Ovary (tissue), 3 donors: ENCODE measurements at regions not wholly inside any gene's neighbourhood (a gene's known extent, or its start where the extent isn't known, plus 50 kb on each side); places are given as distances from the start of the nearest gene placed in this dataset.

ENCODE experiments used
- CTCF ChIP-seq, 3 donors: fragments of 450-650 bp in 2 of 3; fragments of 200-600 bp in 1 of 3; IDR thresholded peaks; one replicate each; pipeline versions ENCODE4 v1.5.1 to v1.8.0; 2016 to 2022; ENCODE audit warnings: antibody characterized with exemption in 3 of 3, mild to moderate bottlenecking in 1 of 3
- EP300 ChIP-seq: sonication (generic); formaldehyde crosslinking; IDR thresholded peaks from one replicate; pipeline ENCODE4 v1.6.1; 2017; ENCODE audit warnings: antibody characterized with exemption
- POLR2A ChIP-seq: fragments of 450-650 bp; IDR thresholded peaks from one replicate; pipeline ENCODE4 v1.6.1; 2017; ENCODE audit warnings: antibody characterized with exemption, mild to moderate bottlenecking, moderate library complexity
- donor health status: DM: no; HTN: no; CAD: no.

- TF ChIP-seq CTCF (IDR thresholded peaks at IDR 0.05) = no peak
- no peak for TF ChIP-seq POLR2A
- no peak for TF ChIP-seq EP300
These were observed 638.2 kb upstream of the SPRY2 start for GRCh38 chr13:80979035-80979641.
